ENCODE measurements at regions not wholly inside any gene's neighbourhood (a gene's known extent, or its start where the extent isn't known, plus 50 kb on each side); places are given as distances from the start of the nearest gene placed in this dataset.

GRCh38 chr2:163541943-163542342 is 193.9 kb downstream of the FIGN start:
- H3K27me3 ChIP-seq (ENCODE audit: control insufficient read depth, insufficient read depth, low read length) = no peaks in the 10 kb centered on the region
- no peaks in the 10 kb centered on the region for H3K36me3 ChIP-seq (ENCODE audit: control insufficient read depth, insufficient read depth, low read length)
- no peak overlapping the region for H3K4me3 ChIP-seq (ENCODE audit: low read depth, low read length)
- ChIA-PET POLR2A (no interaction called here), CTCF (no interaction called here)
- TF ChIP-seq CTCF (IDR thresholded peaks at IDR 0.05; ENCODE audit: insufficient read depth, low read depth, low read length) = no peak
- DNase-seq (ENCODE audit: low read depth) = no peak

- no peak for TF ChIP-seq CTCF (IDR thresholded peaks at IDR 0.05; ENCODE audit: insufficient read depth, low read depth, low read length)
- ChIA-PET CTCF (no interaction called here), POLR2A (no interaction called here)
- H3K27me3 ChIP-seq (ENCODE audit: control insufficient read depth, insufficient read depth, low read length) = no peaks in the 10 kb centered on the region
- H3K4me3 ChIP-seq (ENCODE audit: low read depth, low read length) = no peak overlapping the region
- DNase-seq (ENCODE audit: low read depth) = no peak
- no peaks in the 10 kb centered on the region for H3K36me3 ChIP-seq (ENCODE audit: control insufficient read depth, insufficient read depth, low read length)
These were observed 194.3 kb downstream of the FIGN start for GRCh38 chr2:163541495-163541894.

- DNase-seq (ENCODE audit: low read depth) = no peak
- Histone ChIP-seq H3K36me3 (ENCODE audit: control insufficient read depth, insufficient read depth, low read length) (no peaks in the 10 kb centered on the region), H3K27me3 (ENCODE audit: control insufficient read depth, insufficient read depth, low read length) (no peaks in the 10 kb centered on the region), H3K4me3 (ENCODE audit: low read depth, low read length) (no peak overlapping the region)
- POLR2A ChIA-PET = no interaction called here
- TF ChIP-seq CTCF (IDR thresholded peaks at IDR 0.05; ENCODE audit: insufficient read depth, low read depth, low read length) = no peak
- CTCF ChIA-PET = interaction anchor here (0.7 kb wide), 1 partner anchor 19 kb away, joined by 3 read pairs; no protein-coding TSS in a partner anchor
These were observed 207.1 kb downstream of the FIGN start for GRCh38 chr2:163528640-163529217.

- no peak for DNase-seq (ENCODE audit: low read depth)
- CTCF ChIA-PET = no interaction called here
- no peaks in the 10 kb centered on the region for H3K27me3 ChIP-seq (ENCODE audit: control insufficient read depth, insufficient read depth, low read length)
- no peak for TF ChIP-seq CTCF (IDR thresholded peaks at IDR 0.05; ENCODE audit: insufficient read depth, low read depth, low read length)
- POLR2A ChIA-PET = no interaction called here
- no peaks in the 10 kb centered on the region for H3K36me3 ChIP-seq (ENCODE audit: control insufficient read depth, insufficient read depth, low read length)
- no peak overlapping the region for H3K4me3 ChIP-seq (ENCODE audit: low read depth, low read length)
These were observed 208.4 kb downstream of the FIGN start for GRCh38 chr2:163527381-163527780.

DNA sequence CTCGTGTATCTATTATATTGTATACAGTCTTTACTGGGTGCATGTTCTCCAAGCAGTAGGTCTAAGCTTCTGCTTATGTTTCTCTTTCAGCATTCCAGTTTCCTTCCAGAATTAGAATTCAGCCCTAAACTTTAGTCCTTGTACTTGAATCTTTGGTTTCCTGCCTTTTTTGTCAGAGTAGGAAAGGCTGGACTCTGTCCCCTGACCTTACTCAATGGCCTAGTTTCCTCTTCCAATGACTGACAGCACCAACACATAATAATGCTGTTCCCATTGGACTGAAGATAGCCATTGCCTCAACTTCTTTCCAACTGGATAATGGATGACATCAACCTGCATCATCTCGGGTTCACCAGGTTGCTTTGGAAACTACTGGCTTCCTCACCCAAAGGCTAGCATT is 217.0 kb downstream of the FIGN start:
- H3K4me3 ChIP-seq (ENCODE audit: low read depth, low read length) = no peak overlapping the region
- POLR2A ChIA-PET = no interaction called here
- no peak for DNase-seq (ENCODE audit: low read depth)
- H3K36me3 ChIP-seq (ENCODE audit: control insufficient read depth, insufficient read depth, low read length) = no peaks in the 10 kb centered on the region
- no peak for TF ChIP-seq CTCF (IDR thresholded peaks at IDR 0.05; ENCODE audit: insufficient read depth, low read depth, low read length)
- H3K27me3 ChIP-seq (ENCODE audit: control insufficient read depth, insufficient read depth, low read length) = no peaks in the 10 kb centered on the region; the same call in 1 of the 2 replicates
- CTCF ChIA-PET = no interaction called here
